ENCODE measurements at regions not wholly inside any gene's neighbourhood (a gene's known extent, or its start where the extent isn't known, plus 50 kb on each side); places are given as distances from the start of the nearest gene placed in this dataset.

- no peak for DNase-seq (ENCODE audit: extremely low read depth in 1 of 11, low read depth in 9 of 11, low spot score in 4 of 11)
These were observed 414.1 kb upstream of the CDH8 start for GRCh38 chr16:62450291-62450690.

- no peak for DNase-seq (ENCODE audit: extremely low read depth in 1 of 11, low read depth in 9 of 11, low spot score in 4 of 11)
These were observed 409.7 kb upstream of the CDH8 start for GRCh38 chr16:62445909-62446308.

GRCh38 chr16:62424206-62424605 lies 388.0 kb upstream of the CDH8 start:
- no peak for DNase-seq (ENCODE audit: extremely low read depth in 1 of 11, low read depth in 9 of 11, low spot score in 4 of 11)

- DNase-seq (ENCODE audit: extremely low read depth in 1 of 11, low read depth in 9 of 11, low spot score in 4 of 11) = no peak
These were observed 372.5 kb upstream of the CDH8 start for GRCh38 chr16:62408760-62409159.

GRCh38 chr16:62406387-62406786 lies 370.1 kb upstream of the CDH8 start:
- no peak for DNase-seq (ENCODE audit: extremely low read depth in 1 of 11, low read depth in 9 of 11, low spot score in 4 of 11)

- no peak for DNase-seq (ENCODE audit: extremely low read depth in 1 of 11, low read depth in 9 of 11, low spot score in 4 of 11)
These were observed 368.8 kb upstream of the CDH8 start for GRCh38 chr16:62404842-62405611.

GRCh38 chr16:62392698-62393097 lies 356.5 kb upstream of the CDH8 start:
- DNase-seq (ENCODE audit: extremely low read depth in 1 of 11, low read depth in 9 of 11, low spot score in 4 of 11) = no peak

GRCh38 chr16:62391940-62392339 lies 355.7 kb upstream of the CDH8 start:
- DNase-seq (ENCODE audit: extremely low read depth in 1 of 11, low read depth in 9 of 11, low spot score in 4 of 11) = no peak

- no peak for DNase-seq (ENCODE audit: extremely low read depth in 1 of 11, low read depth in 9 of 11, low spot score in 4 of 11)
These were observed 354.9 kb upstream of the CDH8 start for GRCh38 chr16:62391134-62391533.

GRCh38 chr16:62390214-62390613 lies 354.0 kb upstream of the CDH8 start:
- no peak for DNase-seq (ENCODE audit: extremely low read depth in 1 of 11, low read depth in 9 of 11, low spot score in 4 of 11)

GRCh38 chr16:62386411-62386810 lies 350.2 kb upstream of the CDH8 start:
- DNase-seq (ENCODE audit: extremely low read depth in 1 of 11, low read depth in 9 of 11, low spot score in 4 of 11) = no peak

GRCh38 chr16:62383941-62384340 lies 347.7 kb upstream of the CDH8 start:
- DNase-seq (ENCODE audit: extremely low read depth in 1 of 11, low read depth in 9 of 11, low spot score in 4 of 11) = no peak

- no peak for DNase-seq (ENCODE audit: extremely low read depth in 1 of 11, low read depth in 9 of 11, low spot score in 4 of 11)
These were observed 334.2 kb upstream of the CDH8 start for GRCh38 chr16:62370445-62370844.

GRCh38 chr16:62363501-62363900 lies 327.3 kb upstream of the CDH8 start:
- DNase-seq (ENCODE audit: extremely low read depth in 1 of 11, low read depth in 9 of 11, low spot score in 4 of 11) = peak in 2 of 11 donors; percentile 0 to 7

GRCh38 chr16:62353355-62353754 lies 317.1 kb upstream of the CDH8 start:
- no peak for DNase-seq (ENCODE audit: extremely low read depth in 1 of 11, low read depth in 9 of 11, low spot score in 4 of 11)

GRCh38 chr16:62342216-62342615 lies 306.0 kb upstream of the CDH8 start:
- no peak for DNase-seq (ENCODE audit: extremely low read depth in 1 of 11, low read depth in 9 of 11, low spot score in 4 of 11)

GRCh38 chr16:62335356-62335755 lies 299.1 kb upstream of the CDH8 start:
- no peak for DNase-seq (ENCODE audit: extremely low read depth in 1 of 11, low read depth in 9 of 11, low spot score in 4 of 11)

- no peak for DNase-seq (ENCODE audit: extremely low read depth in 1 of 11, low read depth in 9 of 11, low spot score in 4 of 11)
These were observed 285.4 kb upstream of the CDH8 start for GRCh38 chr16:62321606-62322005.

- no peak for DNase-seq (ENCODE audit: extremely low read depth in 1 of 11, low read depth in 9 of 11, low spot score in 4 of 11)
These were observed 262.4 kb upstream of the CDH8 start for GRCh38 chr16:62298600-62298999.

GRCh38 chr16:62294213-62294972 lies 258.2 kb upstream of the CDH8 start:
- no peak for DNase-seq (ENCODE audit: extremely low read depth in 1 of 11, low read depth in 9 of 11, low spot score in 4 of 11)
